ENCODE measurements at regions not wholly inside any gene's neighbourhood (a gene's known extent, or its start where the extent isn't known, plus 50 kb on each side); places are given as distances from the start of the nearest gene placed in this dataset.
"Not testable (repeated sequence)": the region's sequence is repeated elsewhere in the genome, so short reads cannot be mapped to it uniquely, and the experiment has no call there.

DNA sequence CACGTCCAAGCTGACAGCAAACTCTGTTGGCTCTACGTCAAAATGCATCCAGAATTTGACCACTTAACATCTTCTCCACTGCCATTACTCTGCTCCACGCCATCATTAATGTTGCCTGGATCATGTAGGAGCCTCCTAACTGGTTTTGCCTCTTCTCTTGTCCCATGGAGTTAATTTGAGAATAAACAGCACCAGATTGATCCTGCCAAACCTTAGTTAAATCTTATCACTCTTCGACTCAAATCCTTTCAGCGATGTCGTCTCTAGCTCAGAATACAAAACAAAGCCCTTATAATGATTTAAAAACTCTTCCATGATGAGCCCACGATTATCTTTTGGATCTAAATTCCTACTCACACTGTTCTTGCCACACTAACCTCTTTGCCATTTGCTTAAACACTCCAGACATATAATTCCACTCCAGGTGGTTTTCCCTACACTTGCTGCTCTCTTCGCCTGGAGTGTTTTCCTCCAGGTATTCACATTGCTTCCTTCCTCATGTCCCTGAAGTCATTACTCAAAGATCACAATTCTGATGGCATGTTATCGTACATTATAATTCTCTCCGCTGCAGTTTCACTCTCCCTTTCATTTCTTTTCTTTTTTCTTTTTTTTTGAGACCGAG is 90.7 kb upstream of the KCNK2 start:
- no peak for DNase-seq

DNA sequence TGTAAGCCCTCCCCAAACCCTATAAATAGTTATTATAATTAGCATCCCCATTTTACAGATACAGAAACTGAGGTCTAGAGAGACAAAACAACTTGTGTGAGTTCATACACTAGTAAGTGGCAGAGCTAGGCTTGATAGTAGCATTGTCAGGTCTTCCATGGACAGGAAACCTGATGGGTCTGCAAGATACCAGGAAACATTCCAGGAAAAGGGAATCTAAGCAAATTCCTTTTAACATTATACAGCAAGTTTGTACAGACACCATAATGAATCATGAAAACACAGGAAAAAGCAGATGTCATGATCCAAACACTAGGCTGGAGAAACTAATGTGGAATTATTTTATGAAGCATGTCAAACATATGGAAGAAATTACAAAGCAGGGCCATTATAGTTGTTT is 89.1 kb upstream of the KCNK2 start:
- DNase-seq: no peak

DNA sequence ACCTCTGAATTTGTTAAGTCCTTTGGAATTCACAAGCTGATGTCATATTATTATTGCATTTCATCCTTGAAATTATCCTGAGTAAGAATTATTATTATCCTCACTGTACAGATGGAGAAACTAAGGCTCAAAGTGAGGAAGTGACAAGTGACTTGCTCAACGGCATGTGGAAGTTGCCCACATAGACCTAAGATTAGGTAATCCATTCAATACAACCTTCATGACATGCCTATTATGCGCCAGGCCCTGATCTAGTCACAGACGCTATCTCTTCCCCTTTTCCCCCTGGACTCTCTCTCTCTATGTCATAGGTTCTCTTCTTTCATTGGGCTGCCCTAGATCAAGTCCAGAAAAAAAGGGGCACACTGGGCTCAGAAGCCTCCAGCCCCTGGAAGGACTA is 84.9 kb upstream of the KCNK2 start:
- DNase-seq: no peak

DNA sequence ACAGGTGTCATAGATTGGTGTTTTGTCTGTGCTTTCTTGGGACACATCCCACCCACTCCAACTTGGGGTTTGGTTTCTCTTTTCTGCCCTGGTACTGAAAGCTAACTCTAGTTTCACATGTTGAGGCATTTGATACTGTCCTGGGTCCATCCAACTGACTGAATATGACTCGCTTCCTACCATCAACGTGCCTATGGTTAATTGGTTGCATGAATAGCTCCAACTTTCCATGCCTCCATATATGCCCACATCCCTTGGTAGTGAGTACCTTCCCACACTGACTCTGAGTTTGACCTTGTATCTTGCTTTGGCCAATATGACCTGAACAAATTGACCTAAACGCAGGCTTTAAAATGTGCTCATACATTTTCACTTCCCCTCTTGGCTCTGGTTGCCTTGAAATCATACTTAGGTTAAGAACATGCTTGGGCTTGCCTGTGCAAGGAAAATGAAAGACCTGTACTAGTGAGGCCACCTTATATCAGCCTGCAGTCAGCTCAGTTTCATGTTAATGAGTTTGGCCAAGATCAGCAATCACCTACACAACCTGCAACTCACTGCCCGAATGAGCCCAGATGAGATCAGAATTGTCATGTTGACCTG is 81.0 kb upstream of the KCNK2 start:
- no peak for DNase-seq

DNA sequence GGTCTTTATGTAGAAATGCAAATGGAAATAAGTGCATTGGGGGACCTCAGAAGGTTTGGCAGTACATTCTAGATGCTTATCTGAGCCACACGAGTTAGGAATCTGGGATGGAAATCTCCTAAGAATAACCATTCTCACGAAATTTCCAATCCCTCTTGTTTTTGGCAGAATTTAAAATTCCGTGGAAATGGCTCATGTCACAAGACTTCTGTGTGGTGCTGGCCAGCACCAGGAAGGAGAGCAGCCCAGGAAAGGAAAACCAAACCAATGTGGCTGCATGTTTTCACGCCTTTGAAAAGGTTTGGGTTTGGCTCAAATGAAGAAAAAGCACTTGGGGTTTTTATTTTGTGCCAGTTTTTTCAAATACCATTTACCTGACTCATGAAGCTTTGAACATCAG is 80.1 kb upstream of the KCNK2 start:
- DNase-seq: no peak

DNA sequence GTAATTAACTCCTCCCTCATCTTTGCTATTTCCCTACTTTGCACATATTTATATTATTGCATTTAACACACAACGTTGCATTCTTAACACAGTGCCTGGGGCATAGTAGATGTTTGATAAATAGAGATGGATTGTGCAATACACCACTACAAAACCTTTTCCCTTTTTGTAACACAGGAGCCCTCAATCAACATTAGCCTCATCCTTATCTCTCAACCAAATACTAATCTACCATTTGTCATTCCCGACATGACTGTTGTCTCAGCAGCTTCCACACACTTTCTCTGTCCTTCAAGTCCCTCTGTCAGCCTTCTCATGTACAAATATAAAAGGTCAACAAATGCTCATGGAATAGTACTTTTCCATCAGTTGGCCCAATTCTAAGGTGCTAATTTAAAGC is 78.9 kb upstream of the KCNK2 start:
- DNase-seq: no peak

DNA sequence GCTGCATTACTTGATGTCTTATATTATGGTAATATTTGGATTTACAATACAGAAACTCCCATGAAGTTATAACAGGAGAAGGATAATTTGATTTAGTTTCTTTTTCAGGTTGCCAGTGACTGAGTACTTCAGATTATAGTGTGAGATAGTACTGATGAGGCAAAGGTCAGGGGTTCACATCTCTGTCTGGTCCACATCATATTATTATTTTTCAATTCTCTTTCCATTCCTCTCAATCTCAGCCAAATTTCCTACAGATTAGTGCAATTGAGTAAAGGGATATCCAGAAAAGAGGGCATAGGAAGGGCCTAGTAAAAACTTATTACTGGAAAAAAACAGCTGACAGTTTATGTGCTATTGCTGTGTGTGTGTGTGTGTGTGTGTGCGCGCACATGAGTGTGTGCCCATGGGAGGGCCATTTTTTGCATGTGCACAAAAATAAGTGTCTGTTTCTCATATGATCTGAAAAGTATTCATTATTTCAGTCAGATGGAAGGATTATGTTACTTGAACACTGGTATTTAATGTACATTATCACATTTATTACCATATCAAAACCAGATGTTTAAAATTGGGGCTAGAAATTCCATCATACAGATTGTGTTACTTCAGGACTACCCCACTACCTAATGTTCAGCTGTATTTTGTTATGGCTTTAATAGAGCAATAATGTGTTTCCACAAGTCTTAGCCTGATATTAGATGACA is 78.3 kb upstream of the KCNK2 start:
- DNase-seq: no peak

DNA sequence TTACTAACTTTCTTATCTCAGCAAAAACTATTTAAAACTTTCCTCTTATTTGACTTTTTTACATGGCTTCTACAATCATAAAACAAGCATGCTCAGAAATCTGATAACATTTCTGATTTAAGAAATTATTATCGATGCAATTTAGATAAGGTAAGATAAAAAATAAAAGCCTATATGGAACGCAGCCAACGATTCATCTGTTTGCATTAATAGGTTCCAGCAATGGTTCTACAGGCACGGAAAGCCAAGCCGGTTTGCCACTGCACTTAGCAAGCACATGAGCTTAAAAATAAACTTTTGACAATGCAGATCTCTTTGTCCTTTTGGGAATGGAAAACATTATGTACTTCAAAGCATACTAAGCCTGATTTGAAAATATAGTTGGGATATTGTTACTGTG is 77.5 kb upstream of the KCNK2 start:
- DNase-seq: no peak

DNA sequence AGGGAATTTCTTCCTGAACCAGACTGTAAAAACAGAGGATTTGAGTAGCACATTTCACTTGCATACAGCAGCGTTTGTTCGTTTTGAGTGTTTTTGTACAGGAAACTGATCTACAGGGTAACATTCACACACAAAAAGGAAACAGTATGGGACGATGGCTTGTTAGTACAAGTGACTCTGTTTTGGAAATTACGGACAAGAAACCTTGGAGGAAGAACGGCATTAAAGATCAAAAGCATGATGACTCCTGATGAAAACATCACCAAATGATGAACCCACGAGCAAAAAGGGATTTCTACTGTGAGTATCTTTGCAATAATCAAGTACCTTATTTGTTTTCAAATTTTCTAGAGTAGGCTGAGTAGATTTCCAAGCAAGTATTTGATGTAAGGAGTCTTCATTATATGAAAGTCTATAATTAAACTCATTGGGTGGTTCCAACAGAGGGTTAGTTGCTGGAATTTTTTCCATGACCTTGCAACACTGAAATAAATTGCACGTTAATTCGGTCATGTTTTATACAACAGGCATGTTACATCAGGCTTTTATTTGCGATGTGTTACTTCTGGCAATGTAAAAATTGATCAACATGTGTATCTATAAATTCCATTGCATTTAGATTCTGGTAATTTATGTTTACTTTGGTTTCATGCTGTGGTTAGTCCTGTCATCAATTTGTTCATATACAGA is 76.7 kb upstream of the KCNK2 start:
- DNase-seq: no peak

DNA sequence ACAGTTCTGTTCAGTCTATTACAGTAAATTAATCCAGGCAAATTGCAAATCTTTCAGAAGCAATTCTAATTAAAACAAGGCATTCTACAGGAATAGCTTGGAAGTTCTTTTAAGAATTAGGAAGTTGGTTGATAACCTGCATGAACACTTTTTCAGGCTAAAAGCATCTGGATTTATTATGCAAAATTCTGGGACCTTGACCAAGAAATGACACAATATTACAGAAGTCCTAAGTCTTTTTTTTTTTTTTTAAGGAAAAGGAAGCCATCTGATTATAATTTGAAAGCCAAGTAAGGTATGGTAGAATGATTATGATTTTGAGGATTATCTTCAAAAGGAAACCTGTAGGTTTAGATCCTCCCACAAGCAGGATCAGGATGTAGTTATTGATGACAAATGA is 74.7 kb upstream of the KCNK2 start:
- no peak for DNase-seq

DNA sequence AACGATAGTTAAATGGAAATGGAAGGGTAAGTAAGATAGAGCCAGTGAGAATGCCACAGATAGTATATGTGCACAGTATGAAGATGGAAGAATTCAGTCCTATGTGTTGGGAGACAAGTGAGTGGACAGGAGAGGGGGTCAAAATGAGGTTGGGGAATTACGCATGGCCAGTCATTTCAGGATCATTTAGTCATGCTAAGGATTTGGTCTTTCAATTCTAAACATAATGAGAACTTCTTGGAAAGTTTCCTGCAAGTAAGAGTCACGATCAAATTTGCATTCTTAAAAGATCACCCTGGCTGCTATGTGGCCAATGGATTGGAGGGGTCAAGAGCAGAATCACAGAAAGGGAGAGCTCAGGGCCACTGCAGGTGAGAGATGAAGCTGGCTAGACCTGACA is 64.0 kb upstream of the KCNK2 start:
- no peak for DNase-seq

DNA sequence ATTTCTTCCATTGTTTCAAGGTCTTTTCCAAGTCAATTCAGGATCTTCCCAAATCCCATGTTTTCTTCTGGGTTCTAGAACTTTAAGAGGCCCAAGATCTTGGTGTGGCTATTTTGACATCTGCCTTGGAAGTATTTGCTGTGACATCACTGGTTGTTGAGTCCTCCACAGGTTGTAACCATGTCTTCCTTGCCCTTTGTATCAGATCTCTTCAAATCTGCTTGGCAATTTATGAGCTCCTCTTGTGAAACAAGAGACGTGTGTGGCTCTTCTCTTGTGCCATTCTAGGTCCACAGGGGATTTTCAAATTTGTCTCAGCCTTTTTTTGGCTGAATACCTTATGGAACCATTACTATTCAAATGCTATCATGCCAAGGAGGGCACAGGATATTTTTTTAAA is 60.3 kb upstream of the KCNK2 start:
- DNase-seq: no peak

DNA sequence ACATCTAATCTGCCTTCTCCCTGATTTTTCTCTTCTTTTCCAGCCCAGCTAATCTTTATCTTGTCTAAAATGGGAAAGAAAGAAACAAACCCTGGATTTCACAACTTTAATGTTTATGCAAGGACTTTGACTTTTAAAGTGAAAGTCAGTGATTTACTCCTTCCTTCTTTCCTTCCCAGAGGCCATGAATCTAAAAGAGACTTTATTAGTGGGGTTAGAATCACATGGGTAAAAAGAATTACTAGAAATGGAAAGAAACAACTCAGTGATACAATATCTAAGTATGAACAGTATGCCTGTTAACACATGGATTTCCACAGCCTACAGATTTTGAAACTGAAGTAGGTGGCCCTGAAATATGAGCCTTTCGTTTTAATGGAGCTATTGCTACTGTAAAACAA is 59.8 kb upstream of the KCNK2 start:
- DNase-seq: no peak

DNA sequence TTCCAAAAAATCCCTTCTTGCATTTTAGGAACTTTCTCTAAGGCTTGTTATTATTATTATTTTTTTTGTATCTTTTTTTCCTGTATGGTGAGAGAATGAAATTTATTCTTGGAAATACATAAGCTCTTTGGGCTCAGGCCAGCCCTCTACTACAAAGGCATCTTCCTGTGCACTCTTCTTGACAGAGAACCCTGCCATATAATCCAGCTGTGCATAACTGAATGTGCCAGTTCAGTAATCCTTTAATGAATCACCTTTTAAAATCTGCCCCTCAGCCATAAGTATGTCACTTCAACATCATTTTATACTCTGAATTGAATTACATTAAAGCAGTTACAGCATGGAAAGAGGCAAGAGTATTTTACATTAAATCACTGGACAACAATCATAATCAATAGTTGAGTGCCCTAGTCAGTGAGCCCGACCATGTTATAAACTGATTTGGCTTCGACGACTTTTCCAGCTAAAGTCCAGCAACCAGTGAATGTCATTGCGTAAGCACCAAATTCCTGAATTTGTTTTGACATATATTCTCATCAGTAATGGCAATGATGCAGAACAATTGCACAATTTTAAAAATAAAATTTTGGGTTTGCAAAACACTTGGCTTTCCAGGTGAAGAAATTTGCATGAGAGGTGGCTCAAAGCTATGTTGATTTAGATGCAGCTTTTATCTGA is 59.2 kb upstream of the KCNK2 start:
- no peak for DNase-seq

DNA sequence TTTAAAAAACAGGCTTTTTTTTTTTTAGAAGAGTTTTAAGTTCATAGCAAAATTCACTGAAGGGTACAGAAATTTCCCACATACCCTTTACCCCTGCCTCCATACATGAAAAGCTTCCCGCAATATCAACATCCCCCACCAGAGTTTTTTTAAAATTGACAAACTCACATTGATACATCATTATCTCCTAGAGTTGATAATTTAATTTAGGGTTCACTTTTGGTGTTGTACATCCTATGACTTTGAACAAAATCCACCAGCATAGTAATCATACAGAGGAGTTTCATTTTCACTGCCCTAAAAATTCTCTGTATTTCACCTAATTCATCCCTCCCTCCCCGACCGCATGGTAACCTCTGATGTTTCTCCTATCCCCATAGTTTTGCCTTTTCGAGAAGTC is 53.6 kb upstream of the KCNK2 start:
- no peak for DNase-seq

DNA sequence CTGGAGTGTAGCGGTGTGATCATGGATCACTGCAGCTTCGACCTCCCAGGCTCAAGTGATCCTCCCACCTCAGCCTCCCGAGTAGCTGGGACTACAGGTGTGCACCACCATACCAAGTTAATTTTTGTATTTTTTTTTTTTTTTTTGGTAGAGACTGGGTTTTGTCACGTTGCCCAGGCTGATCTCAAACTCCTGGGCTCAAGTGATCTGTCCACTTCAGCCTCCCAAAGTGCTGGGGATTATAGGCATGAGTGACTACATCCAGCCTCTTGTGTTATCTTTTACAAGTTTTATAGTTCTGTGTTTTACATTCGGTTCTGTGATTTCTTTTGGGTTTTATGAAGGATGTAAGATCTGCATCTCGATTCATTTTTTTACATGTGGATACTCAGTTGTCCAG is 52.0 kb upstream of the KCNK2 start:
- not testable (repeated sequence) for DNase-seq

DNA sequence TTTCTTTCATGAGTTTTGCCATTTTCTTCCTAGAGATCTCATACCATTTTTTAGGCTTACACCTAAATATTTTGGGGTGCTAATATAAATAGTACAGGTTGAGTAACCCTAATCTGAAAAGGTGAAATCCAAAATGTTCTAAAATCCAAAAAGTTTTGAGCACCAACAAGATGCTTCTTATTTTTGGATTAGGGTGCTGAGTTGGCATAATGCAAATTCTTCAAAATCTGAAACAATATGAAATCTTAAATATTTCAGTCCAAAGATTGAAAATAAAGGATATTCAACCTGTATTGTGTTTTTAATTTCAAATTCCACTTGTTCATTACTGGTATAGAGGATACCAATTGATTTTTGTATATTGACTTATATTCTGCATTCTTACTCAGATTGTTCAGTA is 51.1 kb upstream of the KCNK2 start:
- no peak for DNase-seq
